K562 (cell line): ENCODE measurements at regions not wholly inside any gene's neighbourhood (a gene's known extent, or its start where the extent isn't known, plus 50 kb on each side); places are given as distances from the start of the nearest gene placed in this dataset.

ENCODE experiments used
- ATF1 ChIP-seq, 2 experiments: fragments of 450-650 bp in 1 of 2; IDR thresholded peaks; 2 replicates each; pipeline ENCODE4 v1.6.1; 2016; ENCODE audit warnings: missing compliant biosample characterization in 1 of 2, missing genetic modification characterization in 1 of 2
- E2F6 ChIP-seq, 2 experiments: IDR thresholded peaks; 2 replicates each; pipeline ENCODE4 v1.6.1; 2011; ENCODE audit warnings: borderline replicate concordance in 1 of 2, control low read depth in 1 of 2, low read depth in 1 of 2, low read length in 1 of 2, mild to moderate bottlenecking in 1 of 2, mixed read lengths in 1 of 2, moderate library complexity in 1 of 2; ENCODE audit not compliant: insufficient read depth in 1 of 2, insufficient read length in 1 of 2, poor library complexity in 1 of 2, severe bottlenecking in 1 of 2; ENCODE audit errors: extremely low read depth in 1 of 2
- HNRNPL ChIP-seq: fragments of 200-400 bp; formaldehyde crosslinking; IDR thresholded peaks from 2 replicates; pipeline ENCODE4 v1.6.1; 2017; ENCODE audit warnings: low read depth, mild to moderate bottlenecking, low read length
- JUND ChIP-seq, 2 experiments: IDR thresholded peaks; 2 replicates in 1 of 2; 3 replicates in 1 of 2; pipeline ENCODE4 v1.6.1; 2011; ENCODE audit warnings: borderline replicate concordance in 2 of 2, low read depth in 2 of 2, low read length in 2 of 2, improper control_type of control experiment in 1 of 2, missing biosample characterization in 1 of 2, missing genetic modification characterization in 1 of 2, missing genetic modification reagents in 1 of 2
- MEF2D ChIP-seq: conservative IDR thresholded peaks from 2 replicates; pipeline ENCODE4 v1.6.1; 2016; ENCODE audit warnings: low read depth, missing genetic modification characterization, missing compliant biosample characterization
- NCOA6 ChIP-seq: fragments of 450-650 bp; IDR thresholded peaks from 2 replicates; pipeline ENCODE4 v1.6.1; 2017; ENCODE audit warnings: mild to moderate bottlenecking
- PKNOX1 ChIP-seq: fragments of 450-650 bp; IDR thresholded peaks from 2 replicates; pipeline ENCODE4 v1.6.1; 2016
- PRMT5 ChIP-seq: sonication (generic); formaldehyde crosslinking; IDR thresholded peaks from 2 replicates; pipeline ENCODE4 v1.5.0; 2020; ENCODE audit warnings: missing genetic modification reagents
- SOX6 ChIP-seq: fragments of 450-650 bp; IDR thresholded peaks from 2 replicates; pipeline ENCODE4 v1.6.1; 2014; ENCODE audit warnings: mild to moderate bottlenecking
- SRSF3 ChIP-seq: fragments of 200-400 bp; formaldehyde crosslinking; IDR thresholded peaks from 2 replicates; pipeline ENCODE4 v1.6.1; 2016; ENCODE audit warnings: mild to moderate bottlenecking, low read length, moderate library complexity; ENCODE audit not compliant: insufficient read depth
- TRIM24 ChIP-seq, 2 experiments: fragments of 450-650 bp; IDR thresholded peaks; 2 replicates each; pipeline ENCODE4 v1.6.1; 2016
- ZBTB11 ChIP-seq, 3 experiments: fragments of 200-800 bp in 1 of 3; fragments of 250-450 bp in 1 of 3; fragments of 450-650 bp in 1 of 3; sonication (Bioruptor Pico) in 1 of 3; sonication (Bioruptor generic) in 1 of 3; formaldehyde crosslinking in 1 of 3; IDR thresholded peaks; 2 replicates each; pipeline versions ENCODE4 v1.6.1 to v1.8.0; 2016 to 2022; ENCODE audit warnings: mild to moderate bottlenecking in 2 of 3, missing genetic modification characterization in 2 of 3, missing compliant biosample characterization in 1 of 3, moderate library complexity in 1 of 3
- ZFPM2 ChIP-seq: fragments of 250-450 bp; sonication (Bioruptor Pico); IDR thresholded peaks from 2 replicates; pipeline ENCODE4 v1.5.1; 2022; ENCODE audit warnings: mild to moderate bottlenecking
- ZNF408 ChIP-seq: fragments of 250-450 bp; sonication (Bioruptor Pico); IDR thresholded peaks from 2 replicates; pipeline ENCODE4 v1.4.0; 2020; ENCODE audit warnings: low read depth, mild to moderate bottlenecking, moderate library complexity
- TF ChIP-seq, protein P1 (sequence below): fragments of 200-800 bp; sonication (Bioruptor generic); IDR thresholded peaks from 2 replicates; pipeline ENCODE4 v1.6.1; 2017; ENCODE audit warnings: missing genetic modification characterization, missing compliant biosample characterization
- TF ChIP-seq, protein P2 (sequence below): sonication (generic); formaldehyde crosslinking; IDR thresholded peaks from 2 replicates; pipeline ENCODE4 v1.8.1; 2022; ENCODE audit warnings: missing genetic modification reagents

DNA sequence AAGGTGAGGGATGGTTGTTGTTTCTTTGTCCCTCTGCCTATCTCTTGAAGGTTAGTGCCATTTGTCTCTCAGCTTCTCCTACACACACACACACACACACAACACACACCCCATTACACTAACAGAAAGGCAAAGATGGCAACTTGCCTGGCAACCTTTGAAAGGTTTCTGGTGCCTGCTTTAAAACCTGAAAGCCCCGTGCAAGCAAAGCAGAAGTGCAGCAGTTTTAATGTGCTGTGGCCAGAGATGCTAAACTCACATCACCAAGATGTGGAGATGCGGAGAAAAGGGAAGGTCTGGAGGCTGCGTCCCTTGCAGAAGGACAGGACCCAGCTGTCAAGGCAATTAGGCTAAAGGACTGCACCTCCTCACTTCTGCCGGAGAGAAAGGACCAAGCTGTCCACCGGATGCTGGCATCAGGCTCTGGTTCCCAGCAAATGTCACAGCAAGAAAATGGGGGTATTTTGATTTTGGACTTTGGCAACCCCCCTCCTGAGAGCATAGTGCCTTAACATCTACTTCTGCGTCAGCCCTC, 196.4 kb downstream of the ARL4C start (continued):
- no peak for TF ChIP-seq ZBTB11 (CRISPR knock-in tag; IDR thresholded peaks at IDR 0.05)
- TF ChIP-seq PKNOX1: no peak
- no peak for TF ChIP-seq ZNF408 (CRISPR knock-in tag)
- no peak for TF ChIP-seq TRIM24 (IDR thresholded peaks at IDR 0.05)
- no peak for TF ChIP-seq HNRNPL
- TF ChIP-seq, protein P1, sequence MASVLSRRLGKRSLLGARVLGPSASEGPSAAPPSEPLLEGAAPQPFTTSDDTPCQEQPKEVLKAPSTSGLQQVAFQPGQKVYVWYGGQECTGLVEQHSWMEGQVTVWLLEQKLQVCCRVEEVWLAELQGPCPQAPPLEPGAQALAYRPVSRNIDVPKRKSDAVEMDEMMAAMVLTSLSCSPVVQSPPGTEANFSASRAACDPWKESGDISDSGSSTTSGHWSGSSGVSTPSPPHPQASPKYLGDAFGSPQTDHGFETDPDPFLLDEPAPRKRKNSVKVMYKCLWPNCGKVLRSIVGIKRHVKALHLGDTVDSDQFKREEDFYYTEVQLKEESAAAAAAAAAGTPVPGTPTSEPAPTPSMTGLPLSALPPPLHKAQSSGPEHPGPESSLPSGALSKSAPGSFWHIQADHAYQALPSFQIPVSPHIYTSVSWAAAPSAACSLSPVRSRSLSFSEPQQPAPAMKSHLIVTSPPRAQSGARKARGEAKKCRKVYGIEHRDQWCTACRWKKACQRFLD: no peak
- TF ChIP-seq NCOA6: no peak
- no peak for TF ChIP-seq JUND (IDR thresholded peaks at IDR 0.05; ENCODE audit: borderline replicate concordance, low read depth, low read length)
- TF ChIP-seq JUND (tag; IDR thresholded peaks at IDR 0.05; ENCODE audit: borderline replicate concordance, low read depth, low read length): no peak
- no peak for TF ChIP-seq E2F6 (IDR thresholded peaks at IDR 0.05; ENCODE audit: borderline replicate concordance in 1 of 2, extremely low read depth in 1 of 2, insufficient read depth in 1 of 2, insufficient read length in 1 of 2, low read depth in 1 of 2, low read length in 1 of 2, poor library complexity in 1 of 2, severe bottlenecking in 1 of 2)
- TF ChIP-seq SRSF3: no peak
- TF ChIP-seq, protein P2, sequence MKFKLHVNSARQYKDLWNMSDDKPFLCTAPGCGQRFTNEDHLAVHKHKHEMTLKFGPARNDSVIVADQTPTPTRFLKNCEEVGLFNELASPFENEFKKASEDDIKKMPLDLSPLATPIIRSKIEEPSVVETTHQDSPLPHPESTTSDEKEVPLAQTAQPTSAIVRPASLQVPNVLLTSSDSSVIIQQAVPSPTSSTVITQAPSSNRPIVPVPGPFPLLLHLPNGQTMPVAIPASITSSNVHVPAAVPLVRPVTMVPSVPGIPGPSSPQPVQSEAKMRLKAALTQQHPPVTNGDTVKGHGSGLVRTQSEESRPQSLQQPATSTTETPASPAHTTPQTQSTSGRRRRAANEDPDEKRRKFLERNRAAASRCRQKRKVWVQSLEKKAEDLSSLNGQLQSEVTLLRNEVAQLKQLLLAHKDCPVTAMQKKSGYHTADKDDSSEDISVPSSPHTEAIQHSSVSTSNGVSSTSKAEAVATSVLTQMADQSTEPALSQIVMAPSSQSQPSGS (CRISPR knock-in tag): no peak
- TF ChIP-seq SOX6: no peak
- no peak for TF ChIP-seq MEF2D
- no peak for TF ChIP-seq ZFPM2 (CRISPR knock-in tag)
- TF ChIP-seq ATF1 (CRISPR knock-in tag; IDR thresholded peaks at IDR 0.05): no peak
- no peak for TF ChIP-seq ATF1 (tag; IDR thresholded peaks at IDR 0.05)
- TF ChIP-seq PRMT5 (CRISPR knock-in tag): no peak
